GM19238 (cell line): ENCODE measurements at regions not wholly inside any gene's neighbourhood (a gene's known extent, or its start where the extent isn't known, plus 50 kb on each side); places are given as distances from the start of the nearest gene placed in this dataset.

Experiments used
- DNase-seq: peaks from one replicate; pipeline ENCODE4 v3.0.0; 2011; ENCODE audit warnings: low spot score; ENCODE audit not compliant: insufficient read length

DNA sequence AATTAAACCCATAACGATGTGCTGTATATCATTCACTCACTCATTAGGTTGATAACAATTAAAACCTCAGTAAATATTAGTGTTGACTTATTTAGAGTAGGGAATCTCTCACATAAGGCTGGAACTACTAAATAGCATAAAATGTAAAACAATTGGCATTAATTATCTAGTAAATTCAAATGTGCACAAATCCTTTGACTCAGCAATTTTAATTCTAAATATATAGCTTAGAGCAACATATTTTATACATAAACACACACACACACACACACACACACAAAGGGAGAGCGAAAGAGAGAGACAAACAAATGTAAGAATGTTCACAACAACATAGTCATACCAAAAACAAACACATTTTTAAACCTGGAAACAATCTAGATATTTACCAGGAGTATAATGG, 443.1 kb upstream of the KCNH7 start:
- no peak for DNase-seq

DNA sequence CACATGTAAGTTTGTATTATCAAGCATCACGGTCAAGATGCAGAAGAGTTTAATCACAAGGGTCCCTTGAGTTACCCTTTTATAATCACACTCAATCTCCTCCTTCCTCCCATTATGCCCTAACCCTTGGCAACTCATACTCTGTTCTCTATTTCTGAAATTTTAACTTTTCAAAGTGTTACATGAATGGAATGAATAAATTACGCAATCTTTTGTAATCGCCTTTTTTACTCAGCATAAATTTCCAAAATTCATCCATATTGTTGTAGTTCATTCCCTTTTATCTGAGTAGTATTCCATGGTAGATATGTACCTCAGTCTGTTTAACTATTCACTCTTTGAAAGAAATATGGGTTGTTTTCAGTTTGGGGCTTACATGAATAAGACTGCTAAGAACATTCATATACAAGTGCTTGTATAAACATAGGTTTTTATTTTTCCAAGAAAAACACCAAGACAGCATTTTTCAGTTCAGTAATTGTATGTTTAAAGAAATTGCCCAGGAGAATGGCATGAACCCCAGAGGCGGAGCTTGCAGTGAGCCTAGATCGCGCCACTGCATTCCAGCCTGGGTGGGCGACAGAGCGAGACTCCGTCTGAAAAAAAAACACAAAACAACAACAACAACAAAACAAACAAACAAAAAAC, 430.9 kb upstream of the KCNH7 start:
- no peak for DNase-seq

GRCh38 chr2:163266772-163267171, 428.2 kb upstream of the KCNH7 start:
- DNase-seq = no peak

DNA sequence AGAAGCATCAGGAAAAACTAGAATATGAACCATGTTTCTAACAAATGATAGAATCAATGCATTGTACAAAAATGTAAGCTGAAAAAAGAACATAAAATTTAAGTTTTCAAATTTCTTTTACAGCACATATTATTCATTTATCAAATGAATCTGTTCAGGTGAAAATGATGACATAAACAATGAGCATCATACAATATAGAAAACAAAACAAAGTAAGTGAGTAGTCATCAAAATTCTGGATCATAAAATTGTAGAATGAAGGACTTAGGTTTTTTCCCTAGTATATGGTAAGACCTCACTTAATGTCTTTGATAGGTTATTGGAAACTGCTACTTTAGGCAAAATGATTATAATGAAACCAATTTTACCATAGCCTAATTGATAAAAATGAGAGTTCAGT, 427.0 kb upstream of the KCNH7 start:
- no peak for DNase-seq

DNA sequence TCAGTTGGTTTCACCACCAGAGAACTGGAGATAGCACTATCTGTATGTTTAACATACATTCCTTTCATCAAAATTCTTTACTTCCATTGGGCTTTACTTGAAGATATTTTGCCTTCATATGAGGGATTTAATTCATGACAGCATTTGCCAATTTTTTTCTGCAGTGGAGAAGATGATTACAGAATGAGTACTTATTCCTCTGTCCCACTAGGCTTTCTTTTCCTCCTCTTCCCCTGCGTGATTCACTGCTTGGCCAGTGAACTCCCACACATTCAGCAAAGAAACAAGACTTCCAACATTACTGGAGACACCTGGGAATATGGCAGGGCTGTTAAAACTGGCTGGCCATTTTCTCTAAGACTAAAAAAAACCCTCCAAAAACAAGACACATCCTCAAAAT, 425.8 kb upstream of the KCNH7 start:
- DNase-seq = no peak

- DNase-seq = no peak
These were observed 420.9 kb upstream of the KCNH7 start for GRCh38 chr2:163259489-163259888.

- DNase-seq = no peak
These were observed 416.5 kb upstream of the KCNH7 start for GRCh38 chr2:163255086-163255485.

DNA sequence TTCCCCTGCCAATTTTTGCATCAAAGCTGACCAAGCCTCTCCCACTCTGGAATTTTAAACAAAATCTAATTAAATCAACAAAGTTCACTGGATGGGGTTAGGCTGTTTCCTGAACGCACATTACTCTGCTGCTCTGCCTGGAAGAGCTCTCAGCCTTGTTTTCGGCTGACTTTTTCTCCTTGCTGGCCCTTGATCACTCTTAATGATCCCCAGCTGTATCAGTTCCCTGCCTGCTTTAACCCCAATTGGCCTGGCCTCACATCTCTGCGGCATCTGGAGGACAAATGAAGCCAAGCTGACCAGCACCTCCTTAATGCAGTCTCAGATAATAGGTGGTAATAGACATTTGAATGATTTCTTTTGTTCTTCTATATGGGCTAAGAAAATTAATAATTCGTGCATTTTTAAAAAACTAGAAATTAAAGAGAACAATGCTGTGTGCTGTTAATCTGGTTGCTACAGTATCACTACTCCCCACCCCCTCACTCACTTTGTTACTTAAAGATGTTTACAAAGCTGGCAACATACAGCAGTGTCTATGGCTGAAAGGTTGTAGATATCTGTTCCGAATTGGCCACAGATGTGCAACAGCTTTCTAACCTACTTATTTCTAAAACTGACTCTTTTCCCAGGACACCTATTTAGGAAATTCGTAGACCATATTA, 415.2 kb upstream of the KCNH7 start:
- DNase-seq = no peak

DNA sequence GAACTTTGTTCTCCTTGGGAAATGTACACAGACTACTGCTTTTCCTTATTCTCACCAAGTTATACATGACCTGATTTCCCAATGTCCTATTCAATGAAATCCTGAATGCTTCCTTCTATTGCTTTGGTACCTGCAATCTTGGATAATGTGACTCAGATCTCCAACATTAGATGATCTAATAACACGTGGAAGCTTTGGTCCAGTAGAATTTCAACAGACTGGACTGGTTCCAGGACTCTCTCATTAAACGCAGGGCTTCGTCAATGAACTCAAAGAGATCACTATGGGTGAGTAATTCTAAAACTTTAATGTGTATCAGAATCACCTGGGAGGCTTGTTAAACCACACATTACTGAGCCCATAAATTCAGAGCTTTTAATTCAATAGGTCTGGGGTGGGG, 413.6 kb upstream of the KCNH7 start:
- no peak for DNase-seq

DNA sequence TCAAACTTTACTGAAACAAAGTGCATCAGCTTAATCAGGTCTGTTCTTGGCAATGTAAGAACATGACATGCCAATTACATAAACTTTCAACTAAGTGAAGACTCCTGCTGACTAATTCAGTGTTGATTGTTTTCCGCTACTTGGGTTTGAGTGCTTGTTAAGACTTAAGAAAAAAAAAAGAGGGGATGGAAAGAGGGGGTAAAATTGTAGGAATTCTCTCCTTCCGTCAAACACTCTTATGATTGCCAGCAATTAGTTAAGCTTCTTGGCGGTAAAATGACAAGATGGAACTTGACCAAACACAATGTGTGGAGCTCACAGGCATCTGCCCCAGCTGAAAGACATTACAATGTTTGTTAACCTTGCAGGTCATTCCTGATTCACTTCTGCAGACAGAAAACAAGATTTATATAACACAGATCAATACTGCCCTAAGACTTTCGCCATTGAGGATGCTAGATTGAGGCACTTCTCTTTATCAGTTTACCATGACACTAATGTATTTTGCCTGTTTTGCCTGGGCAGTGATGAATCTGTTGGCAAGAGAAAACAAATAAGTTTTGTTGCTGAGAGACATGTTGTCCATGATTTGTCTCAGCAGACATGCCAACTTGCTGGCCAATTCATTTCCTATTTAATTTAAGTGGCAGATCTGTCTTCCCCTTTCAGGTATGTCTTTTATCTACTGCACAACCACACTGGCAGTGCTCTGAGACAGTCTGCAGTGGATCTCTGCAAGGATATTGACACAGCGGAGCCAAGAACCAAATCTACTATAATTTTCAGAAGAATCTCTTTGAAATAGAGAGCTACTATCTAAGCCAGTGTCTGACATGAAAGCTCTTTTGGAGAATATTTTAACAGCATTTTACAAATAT, 410.0 kb upstream of the KCNH7 start:
- no peak for DNase-seq

DNA sequence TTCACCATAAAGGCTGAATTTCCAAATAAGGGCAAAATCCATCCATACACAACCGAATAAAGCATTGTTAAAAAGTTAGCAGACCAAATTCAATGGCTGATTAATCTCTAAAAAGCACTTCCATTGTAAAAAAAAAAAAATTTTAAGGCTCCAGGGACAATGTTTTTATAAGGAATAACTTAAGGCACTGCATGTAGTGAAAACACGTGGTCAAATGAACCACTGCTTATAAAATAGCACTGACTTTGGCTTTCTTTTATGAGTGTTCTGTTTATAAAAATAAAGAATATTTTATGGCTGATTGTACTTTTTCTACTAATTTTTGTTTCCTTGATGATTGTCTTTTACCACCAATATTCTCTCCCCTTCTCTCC, 409.3 kb upstream of the KCNH7 start:
- no peak for DNase-seq

DNA sequence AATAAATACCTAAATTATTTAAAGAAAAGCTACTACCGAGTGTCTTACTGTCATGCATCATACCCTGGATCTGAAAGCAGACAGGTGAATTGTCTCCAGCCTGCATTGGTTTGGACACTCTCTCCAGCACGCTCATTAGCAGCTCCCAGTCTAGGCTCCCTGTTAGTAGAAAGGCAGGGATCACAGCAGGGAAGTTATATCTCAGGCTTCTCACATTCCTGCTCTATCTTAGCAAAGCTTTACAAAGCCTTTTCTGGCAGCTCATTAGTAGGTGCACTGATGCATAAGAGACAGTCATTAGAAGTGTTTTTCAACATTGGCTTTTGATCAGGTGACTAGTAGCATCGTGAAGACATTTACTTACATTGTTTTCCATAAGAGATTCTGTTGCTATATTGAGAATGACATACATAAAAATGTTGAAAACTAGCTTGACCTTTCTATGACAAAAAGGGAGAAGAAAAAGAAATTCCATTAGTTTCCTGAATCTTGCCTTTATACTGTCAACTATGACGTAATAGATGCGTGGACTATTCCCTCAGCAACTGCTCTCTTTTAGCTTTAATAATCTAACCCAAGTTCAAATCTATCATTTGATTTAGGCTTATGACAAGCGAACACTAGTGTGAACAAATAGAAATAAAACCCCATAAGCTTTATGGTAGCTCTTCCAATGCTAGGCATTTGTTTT, 408.7 kb upstream of the KCNH7 start:
- DNase-seq = no peak

- no peak for DNase-seq
These were observed 407.6 kb upstream of the KCNH7 start for GRCh38 chr2:163246135-163246534.

DNA sequence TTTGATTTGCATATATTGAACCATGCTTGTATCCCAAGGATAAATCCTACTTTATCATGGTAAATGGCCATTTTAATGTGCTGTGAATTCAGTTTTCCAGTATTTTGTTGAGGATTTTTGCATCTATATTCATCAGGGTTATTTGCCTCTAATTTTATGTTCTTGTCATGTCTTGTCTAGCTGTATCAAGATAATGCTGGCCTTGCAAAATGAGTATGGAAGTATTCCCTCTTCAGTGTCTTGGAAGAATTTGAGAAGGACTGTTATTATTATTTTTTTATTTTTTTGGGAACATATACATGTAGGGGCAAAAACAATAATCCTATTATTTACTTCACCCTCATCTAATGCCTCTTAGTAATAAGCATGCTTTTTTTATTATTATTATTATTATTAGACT, 398.0 kb upstream of the KCNH7 start:
- DNase-seq = no peak

- no peak for DNase-seq
These were observed 393.1 kb upstream of the KCNH7 start for GRCh38 chr2:163231666-163232065.

- DNase-seq = no peak
These were observed 375.1 kb upstream of the KCNH7 start for GRCh38 chr2:163213661-163214081.

DNA sequence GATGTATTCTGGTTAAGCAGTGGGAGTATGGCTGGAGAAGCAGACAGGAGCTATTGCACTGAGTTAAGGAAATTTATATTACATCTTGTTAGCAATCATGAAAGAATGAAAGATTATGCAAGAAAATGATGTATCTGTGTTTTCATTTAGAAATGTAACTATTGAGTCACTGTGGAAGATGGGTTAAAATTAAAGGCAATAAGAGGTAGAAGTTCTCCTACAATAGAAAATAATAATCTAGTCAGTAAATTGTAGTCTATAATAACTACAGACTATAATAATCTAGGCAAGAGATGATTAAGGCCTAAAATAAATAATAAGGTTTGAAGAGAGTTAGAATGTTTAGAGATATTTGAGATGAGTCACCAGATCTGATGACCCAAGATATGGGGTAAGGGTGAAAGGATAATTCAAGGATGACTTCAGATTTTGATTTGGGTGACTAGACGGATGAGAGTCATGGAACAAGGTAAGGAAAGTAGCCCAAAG, 371.9 kb upstream of the KCNH7 start:
- DNase-seq = no peak

- no peak for DNase-seq
These were observed 369.3 kb upstream of the KCNH7 start for GRCh38 chr2:163207693-163208370.

DNA sequence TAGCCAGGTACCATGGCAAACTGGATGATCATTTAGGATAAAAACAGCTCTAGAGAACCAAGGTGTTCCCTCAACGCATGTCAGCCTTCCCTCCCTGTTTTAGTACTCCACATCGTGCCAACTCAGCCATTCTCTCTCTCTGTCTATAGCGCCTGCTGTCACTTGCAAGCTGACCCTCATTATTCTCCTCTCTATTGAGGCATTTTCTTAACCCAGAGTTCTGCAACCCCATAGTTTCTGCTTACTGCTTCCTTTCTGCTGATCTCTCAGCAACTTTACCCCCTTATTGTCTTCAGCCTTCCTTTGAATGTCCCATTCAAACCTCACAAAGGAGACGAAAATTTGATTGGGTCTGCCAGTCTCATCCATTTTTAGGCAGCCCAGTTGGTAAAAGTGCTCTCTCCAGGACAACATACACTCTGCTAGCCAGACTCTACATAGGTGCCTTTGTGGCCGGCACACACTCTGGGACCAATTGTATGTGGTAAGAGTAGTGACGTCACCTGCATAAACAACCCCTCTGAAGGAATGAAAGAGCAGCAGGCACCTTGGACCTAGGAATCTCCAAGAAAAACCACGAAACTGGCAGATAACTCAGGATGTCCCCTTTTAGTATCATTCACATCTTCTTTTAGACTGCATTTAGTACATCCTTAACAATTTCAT, 367.2 kb upstream of the KCNH7 start:
- DNase-seq = no peak

DNA sequence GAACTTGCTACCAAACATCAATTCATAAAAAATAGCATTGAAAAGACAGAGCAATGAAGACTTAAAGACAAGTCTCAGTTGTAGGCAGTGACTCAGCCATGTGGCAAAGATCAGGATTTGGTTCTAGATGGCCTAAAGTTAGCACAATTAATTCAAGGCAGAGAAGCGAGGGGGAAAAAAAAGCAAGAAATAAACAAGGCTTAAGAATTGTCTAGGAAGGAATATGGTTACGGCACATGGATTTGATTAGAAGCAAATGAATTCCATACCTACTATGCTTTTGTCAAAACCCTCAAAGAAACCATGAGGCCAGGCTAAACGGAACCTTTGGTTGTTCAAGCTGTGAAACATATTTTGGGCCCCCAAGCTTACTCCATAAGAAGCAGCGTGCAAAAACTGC, 362.2 kb upstream of the KCNH7 start:
- no peak for DNase-seq

GRCh38 chr2:163198972-163199371, 360.4 kb upstream of the KCNH7 start:
- no peak for DNase-seq
